Cardiac muscle cell (in vitro differentiated cells and primary cell): ENCODE measurements at regions not wholly inside any gene's neighbourhood (a gene's known extent, or its start where the extent isn't known, plus 50 kb on each side); places are given as distances from the start of the nearest gene placed in this dataset.

Experiments used
- DNase-seq, 2 donors: peaks; one replicate each; pipeline versions ENCODE4 v3.0.0 to v3.0.0-alpha.2; 2010 to 2017; ENCODE audit warnings: low read depth in 1 of 2, low spot score in 1 of 2
- H3K27ac ChIP-seq: fragments of 200-600 bp; sonication (generic); 2 replicates; pipeline ENCODE4 v1.5.1; 2016
- H3K27me3 ChIP-seq: fragments of 200-600 bp; sonication (generic); 2 replicates; pipeline ENCODE4 v1.6.0; 2016; ENCODE audit warnings: control low read depth
- H3K36me3 ChIP-seq: fragments of 200-600 bp; sonication (generic); 2 replicates; pipeline ENCODE4 v1.5.1; 2016; ENCODE audit warnings: control low read depth
- H3K4me1 ChIP-seq: fragments of 200-600 bp; sonication (generic); 2 replicates; pipeline ENCODE4 v1.8.1; 2017; ENCODE audit warnings: low read depth, mild to moderate bottlenecking, mixed run types
- H3K4me3 ChIP-seq: fragments of 200-600 bp; sonication (generic); 2 replicates; pipeline ENCODE4 v1.5.1; 2016; ENCODE audit warnings: mild to moderate bottlenecking
- H3K9me3 ChIP-seq: fragments of 200-600 bp; sonication (generic); 2 replicates; pipeline ENCODE4 v1.5.1; 2017; ENCODE audit warnings: low read depth, mild to moderate bottlenecking, control low read depth
- TF ChIP-seq, protein P1 (sequence below): IDR thresholded peaks from 2 replicates; pipeline ENCODE4 v1.5.1; 2012; ENCODE audit warnings: low read depth, mild to moderate bottlenecking, low read length

DNA sequence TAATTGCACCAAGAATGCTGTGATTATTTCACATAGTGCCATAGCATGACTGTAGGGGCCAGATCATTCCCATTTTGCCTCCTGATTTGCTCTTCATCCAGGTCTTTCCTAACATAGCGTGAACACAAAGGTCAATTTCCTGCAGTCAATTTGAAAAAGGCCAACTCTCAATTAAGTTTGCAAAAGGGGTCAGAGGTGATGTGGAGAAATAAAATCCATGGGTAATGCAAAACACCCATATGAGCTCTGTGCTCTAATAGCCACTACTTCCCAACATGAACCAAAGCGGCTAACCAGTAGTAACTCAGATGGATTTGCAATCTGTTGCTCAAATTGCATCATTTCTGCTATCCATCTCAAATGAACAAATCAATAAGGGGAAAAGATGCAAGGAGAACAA lies 275.5 kb upstream of the SOX9 start:
- Histone ChIP-seq H3K27ac (no peak overlapping the region), H3K4me1 (no peaks in the 10 kb centered on the region), H3K9me3 (no peaks in the 10 kb centered on the region), H3K27me3 (no peaks in the 10 kb centered on the region), H3K36me3 (no peaks in the 10 kb centered on the region), H3K4me3 (no peak overlapping the region)
- DNase-seq: no peak
- TF ChIP-seq, protein P1, sequence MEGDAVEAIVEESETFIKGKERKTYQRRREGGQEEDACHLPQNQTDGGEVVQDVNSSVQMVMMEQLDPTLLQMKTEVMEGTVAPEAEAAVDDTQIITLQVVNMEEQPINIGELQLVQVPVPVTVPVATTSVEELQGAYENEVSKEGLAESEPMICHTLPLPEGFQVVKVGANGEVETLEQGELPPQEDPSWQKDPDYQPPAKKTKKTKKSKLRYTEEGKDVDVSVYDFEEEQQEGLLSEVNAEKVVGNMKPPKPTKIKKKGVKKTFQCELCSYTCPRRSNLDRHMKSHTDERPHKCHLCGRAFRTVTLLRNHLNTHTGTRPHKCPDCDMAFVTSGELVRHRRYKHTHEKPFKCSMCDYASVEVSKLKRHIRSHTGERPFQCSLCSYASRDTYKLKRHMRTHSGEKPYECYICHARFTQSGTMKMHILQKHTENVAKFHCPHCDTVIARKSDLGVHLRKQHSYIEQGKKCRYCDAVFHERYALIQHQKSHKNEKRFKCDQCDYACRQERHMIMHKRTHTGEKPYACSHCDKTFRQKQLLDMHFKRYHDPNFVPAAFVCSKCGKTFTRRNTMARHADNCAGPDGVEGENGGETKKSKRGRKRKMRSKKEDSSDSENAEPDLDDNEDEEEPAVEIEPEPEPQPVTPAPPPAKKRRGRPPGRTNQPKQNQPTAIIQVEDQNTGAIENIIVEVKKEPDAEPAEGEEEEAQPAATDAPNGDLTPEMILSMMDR: no peak

DNA sequence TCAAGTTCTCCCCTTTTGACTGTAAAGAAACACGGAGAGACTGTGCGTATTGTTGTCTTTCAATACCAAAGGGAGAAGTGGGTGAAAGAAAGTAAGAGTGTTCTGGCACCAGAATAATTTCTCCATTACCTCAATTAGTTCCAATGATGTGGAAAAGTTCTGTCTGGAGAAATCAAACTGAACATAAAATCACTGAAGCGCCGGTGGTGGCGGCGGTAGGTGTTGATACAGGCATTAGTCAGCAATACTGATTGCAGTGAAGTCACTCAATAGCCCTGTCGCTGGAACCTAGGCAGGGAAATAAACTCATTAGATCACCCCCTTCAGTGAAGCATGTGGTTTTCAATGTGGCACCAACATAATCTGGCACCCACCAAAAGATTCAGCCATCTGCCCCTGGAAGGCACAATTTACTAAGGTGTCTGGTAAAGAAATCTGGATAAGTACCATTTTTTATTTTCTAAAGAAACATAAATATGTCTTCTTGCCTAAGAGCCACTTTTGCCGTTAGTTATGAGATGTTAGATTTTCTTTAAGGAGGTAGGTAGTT lies 274.2 kb upstream of the SOX9 start:
- Histone ChIP-seq H3K4me1 (no peaks in the 10 kb centered on the region), H3K9me3 (no peaks in the 10 kb centered on the region), H3K36me3 (no peaks in the 10 kb centered on the region), H3K4me3 (no peak overlapping the region), H3K27ac (no peak overlapping the region), H3K27me3 (no peaks in the 10 kb centered on the region)
- TF ChIP-seq, protein P1: no peak
- DNase-seq: no peak

DNA sequence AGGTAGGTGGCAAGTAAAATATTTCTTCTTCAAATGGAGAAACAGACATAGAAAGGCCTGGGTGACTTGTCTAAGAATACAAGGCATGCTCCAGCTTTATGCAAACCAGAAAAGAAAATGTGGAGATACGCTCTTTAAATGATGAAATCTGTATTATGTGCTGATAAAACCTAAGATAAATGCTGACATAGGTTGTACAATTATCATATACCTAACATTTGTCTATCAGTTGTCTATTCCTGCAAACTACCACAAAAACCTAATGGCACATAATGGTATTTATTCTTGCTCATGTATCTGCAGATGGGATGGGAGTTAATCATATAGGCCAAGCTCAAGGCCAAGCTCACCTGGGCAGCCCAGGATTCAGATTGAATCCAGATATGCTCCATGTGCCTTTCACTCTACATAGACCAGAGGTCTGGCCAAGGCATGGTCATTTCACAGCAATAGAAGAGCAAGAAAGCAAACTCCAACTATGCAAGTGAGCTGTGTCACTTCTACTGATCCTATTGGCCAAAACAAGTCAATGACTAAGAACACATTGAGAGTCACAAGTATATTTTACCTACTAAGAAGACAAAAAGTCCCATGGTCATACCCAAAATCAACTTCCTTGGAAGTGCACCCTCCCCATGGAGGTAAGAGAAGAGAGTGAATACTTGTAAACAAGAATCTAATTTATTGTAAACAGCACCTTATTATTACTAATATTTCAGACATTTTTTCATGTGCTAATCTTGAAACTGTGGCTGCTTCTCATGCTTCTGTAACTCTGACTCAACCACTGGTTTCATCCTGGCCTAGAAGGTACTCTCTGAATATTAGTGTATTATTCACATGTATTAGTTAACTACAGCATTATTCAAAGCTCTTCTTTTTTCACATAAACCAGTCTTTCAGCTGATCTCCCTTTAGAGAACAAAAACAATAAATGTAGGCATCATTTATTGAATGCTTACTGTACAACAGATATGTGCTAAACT lies 270.7 kb upstream of the SOX9 start:
- H3K36me3 ChIP-seq: no peaks in the 10 kb centered on the region
- H3K9me3 ChIP-seq: no peaks in the 10 kb centered on the region
- no peak overlapping the region for H3K4me3 ChIP-seq
- H3K27ac ChIP-seq: no peak overlapping the region
- no peaks in the 10 kb centered on the region for H3K27me3 ChIP-seq
- TF ChIP-seq, protein P1: no peak
- DNase-seq: no peak
- peaks cover 11% of the 10 kb centered on the region for H3K4me1 ChIP-seq

DNA sequence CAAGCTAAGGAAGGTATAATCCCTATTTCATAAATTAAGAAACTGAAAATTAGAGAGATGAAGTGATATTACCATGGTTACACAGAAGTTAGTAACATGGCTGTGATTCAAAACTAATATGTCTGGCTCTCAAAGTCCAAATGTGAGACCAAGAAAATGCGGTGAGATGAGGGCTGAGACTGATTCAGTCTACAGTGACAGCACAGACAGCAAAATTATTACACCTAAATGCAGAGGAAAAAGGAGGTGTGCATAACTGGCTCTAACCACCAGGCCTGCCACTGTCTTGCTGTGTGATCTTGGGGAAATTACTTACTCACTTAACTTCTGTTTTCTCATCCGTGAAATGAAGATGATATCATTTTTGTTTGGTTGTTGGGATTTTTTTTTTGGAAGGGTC lies 270.0 kb upstream of the SOX9 start:
- TF ChIP-seq, protein P1: no peak
- no peak for DNase-seq
- H3K36me3 ChIP-seq: no peaks in the 10 kb centered on the region
- no peak overlapping the region for H3K27ac ChIP-seq
- no peaks in the 10 kb centered on the region for H3K9me3 ChIP-seq
- no peak overlapping the region for H3K4me3 ChIP-seq
- H3K4me1 ChIP-seq: peaks cover 11% of the 10 kb centered on the region
- H3K27me3 ChIP-seq: no peaks in the 10 kb centered on the region

DNA sequence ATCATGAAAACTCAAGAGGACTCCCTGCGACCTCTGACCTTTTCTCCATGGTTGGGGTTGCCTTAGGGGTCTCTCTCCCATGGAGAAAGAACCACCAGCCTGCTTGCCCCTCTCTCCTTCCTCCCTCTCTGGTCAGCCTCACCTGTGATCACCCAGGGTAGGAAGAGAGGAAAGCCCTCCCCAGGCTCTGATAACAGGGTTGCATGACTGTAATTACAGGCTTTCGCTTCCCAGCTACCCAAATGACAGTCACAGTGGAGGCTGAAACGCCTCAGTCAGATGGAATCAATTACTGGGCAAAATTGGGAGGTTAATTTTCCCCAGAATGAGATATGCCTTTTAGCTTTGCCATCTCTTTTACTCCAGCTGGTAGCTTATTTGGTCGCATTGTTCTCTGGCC lies 265.8 kb upstream of the SOX9 start:
- Histone ChIP-seq H3K4me1 (peaks cover 11% of the 10 kb centered on the region), H3K36me3 (no peaks in the 10 kb centered on the region), H3K27me3 (no peaks in the 10 kb centered on the region), H3K9me3 (no peaks in the 10 kb centered on the region), H3K27ac (no peak overlapping the region), H3K4me3 (no peak overlapping the region)
- TF ChIP-seq, protein P1: no peak
- no peak for DNase-seq
